LNCaP clone FGC (cell line): ENCODE measurements at regions not wholly inside any gene's neighbourhood (a gene's known extent, or its start where the extent isn't known, plus 50 kb on each side); places are given as distances from the start of the nearest gene placed in this dataset.

Source experiments
- DNase-seq: peaks from one replicate; pipeline ENCODE4 v3.0.0-alpha.2; 2011; ENCODE audit warnings: low read depth
- H3K4me3 ChIP-seq: 2 replicates; pipeline ENCODE4 v1.5.1; 2011; ENCODE audit warnings: mild to moderate bottlenecking, low read depth, low read length, control low read depth
- TF ChIP-seq, protein P1 (sequence below): IDR thresholded peaks from 2 replicates; pipeline ENCODE4 v1.5.1; 2012; ENCODE audit warnings: mild to moderate bottlenecking; ENCODE audit not compliant: control insufficient read depth, insufficient read depth; ENCODE audit errors: extremely low read depth

DNA sequence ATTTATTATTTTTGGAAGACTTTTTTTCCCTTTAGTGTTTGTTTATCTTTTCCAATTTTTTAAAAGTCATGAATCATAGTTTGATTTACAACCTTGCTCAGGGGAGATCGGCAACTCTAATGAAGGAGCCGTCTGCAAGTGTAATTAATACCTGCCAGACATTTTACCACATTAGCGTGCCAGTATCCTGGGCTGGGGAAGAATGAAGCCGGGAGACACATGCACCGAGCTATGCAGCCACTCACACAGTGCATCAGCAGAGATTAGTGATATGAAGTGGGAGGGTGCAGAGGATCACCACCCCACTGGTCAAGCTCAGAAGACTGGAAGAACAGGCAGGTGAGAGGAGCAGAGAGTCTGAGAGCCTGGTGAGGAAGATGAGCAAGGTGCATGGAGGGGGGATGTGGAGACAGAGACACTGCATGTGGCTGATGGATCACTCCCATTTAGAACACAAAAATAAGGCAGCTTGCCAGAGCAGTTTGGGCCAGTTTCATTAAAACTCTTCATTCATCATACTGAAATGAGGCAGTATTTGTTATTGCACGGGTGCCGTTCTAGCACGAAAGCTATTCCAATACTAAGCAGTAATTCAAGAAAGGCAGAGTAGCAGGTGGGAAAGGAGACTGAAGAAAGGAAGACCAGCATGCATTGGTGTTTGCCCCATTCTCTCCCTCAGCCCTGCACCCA lies 821.6 kb downstream of the TUSC7 start:
- TF ChIP-seq, protein P1, sequence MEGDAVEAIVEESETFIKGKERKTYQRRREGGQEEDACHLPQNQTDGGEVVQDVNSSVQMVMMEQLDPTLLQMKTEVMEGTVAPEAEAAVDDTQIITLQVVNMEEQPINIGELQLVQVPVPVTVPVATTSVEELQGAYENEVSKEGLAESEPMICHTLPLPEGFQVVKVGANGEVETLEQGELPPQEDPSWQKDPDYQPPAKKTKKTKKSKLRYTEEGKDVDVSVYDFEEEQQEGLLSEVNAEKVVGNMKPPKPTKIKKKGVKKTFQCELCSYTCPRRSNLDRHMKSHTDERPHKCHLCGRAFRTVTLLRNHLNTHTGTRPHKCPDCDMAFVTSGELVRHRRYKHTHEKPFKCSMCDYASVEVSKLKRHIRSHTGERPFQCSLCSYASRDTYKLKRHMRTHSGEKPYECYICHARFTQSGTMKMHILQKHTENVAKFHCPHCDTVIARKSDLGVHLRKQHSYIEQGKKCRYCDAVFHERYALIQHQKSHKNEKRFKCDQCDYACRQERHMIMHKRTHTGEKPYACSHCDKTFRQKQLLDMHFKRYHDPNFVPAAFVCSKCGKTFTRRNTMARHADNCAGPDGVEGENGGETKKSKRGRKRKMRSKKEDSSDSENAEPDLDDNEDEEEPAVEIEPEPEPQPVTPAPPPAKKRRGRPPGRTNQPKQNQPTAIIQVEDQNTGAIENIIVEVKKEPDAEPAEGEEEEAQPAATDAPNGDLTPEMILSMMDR: no peak
- H3K4me3 ChIP-seq: no peak overlapping the region
- DNase-seq: no peak

DNA sequence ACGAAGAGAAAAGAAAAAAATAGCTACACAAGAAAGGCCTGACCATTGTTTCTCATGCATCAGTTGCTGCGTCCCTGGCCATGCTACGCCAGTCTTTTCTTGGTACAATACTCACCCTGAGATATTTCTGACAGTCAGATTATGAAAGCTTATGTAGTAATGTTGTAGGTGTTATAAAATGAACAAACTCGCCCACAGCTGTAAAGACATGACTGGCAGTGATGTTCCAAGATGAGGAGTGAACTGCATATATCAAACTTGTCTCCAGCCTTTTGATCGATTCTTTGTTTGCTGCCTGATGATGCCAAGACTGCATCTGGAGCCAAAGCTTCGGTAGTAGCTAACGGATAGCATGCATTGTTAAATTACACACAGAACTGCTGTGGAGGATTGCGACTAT lies 822.7 kb downstream of the TUSC7 start:
- TF ChIP-seq, protein P1: no peak
- H3K4me3 ChIP-seq: no peak overlapping the region
- no peak for DNase-seq

DNA sequence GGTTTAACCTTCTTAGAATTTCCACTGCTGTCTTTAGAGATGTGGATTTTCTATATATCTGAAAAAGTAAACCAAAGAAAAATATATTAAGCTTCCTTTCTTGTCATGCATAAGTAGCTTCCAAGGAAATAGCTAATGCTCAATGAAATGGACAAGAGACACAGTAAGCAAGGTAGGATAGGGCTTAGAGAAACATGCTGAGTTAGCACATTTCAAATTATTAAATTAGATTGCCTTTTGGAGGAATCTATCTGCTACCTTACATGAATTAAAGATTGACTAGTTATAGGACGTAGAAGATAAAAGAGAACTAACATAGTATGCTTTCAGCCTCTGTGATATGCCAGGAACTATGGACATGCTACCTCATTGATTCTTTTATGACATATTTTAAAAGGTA lies 824.6 kb downstream of the TUSC7 start:
- H3K4me3 ChIP-seq: no peak overlapping the region
- no peak for DNase-seq
- TF ChIP-seq, protein P1: no peak

DNA sequence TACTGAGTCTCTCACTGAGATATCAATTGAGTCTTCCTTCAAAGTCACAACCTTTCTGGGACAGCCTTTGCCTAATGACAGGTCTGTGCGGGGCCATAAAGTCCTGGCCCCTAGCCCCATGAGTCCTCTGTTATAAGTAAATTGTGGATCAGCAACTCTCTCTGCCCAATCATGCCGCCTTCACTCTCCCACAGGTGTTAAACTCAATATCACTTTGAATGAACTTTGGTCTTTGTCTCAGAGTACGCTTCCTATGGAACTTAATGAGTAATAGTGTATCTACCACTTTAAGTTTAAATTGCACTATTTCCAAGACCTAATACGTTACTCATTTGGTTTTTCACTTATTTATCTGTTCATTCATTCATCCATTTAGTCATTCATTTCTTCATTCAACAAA lies 826.4 kb downstream of the TUSC7 start:
- DNase-seq: no peak
- TF ChIP-seq, protein P1: no peak

DNA sequence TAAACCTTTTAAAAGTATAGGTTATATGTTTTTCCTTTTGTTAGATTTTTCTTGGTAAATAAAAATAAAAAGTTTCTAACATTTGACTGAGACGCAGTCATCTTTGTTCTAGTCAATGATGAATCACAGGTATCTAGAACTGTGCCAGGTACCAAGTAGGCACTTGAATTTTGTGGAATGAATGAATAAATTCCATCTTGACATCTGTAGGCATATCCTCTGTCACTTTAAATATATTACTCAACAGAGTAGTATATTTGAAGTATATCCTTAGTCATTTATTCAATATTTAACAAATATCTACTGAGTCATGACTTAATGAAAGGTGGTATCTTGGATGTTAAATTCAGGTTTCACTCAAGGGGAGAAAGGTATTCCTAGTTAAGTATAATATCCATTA lies 828.4 kb downstream of the TUSC7 start:
- DNase-seq: no peak
- no peak overlapping the region for H3K4me3 ChIP-seq
- TF ChIP-seq, protein P1: no peak

More for the DNA sequence above, 826.4 kb downstream of the TUSC7 start:
- H3K4me3 ChIP-seq: no peak overlapping the region

DNA sequence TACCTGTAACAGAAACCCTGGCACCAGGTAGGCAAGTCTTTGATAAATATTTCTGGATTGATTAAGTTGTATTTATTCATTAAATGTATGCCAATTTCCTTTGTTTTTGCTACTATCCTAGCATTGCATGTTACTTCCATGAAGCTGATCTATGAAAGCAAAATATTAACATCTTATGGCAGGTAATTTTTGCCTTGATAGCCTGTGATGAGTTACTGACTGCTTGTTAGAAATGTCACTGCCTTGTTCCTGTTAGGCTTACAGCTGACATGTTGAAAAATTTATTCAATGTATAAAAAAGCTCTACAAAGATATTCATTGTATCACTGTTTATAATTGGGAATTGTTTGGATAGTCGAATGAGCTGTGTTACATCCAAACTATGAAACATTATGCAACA lies 830.1 kb downstream of the TUSC7 start:
- TF ChIP-seq, protein P1: no peak
- no peak for DNase-seq
- H3K4me3 ChIP-seq: no peak overlapping the region

DNA sequence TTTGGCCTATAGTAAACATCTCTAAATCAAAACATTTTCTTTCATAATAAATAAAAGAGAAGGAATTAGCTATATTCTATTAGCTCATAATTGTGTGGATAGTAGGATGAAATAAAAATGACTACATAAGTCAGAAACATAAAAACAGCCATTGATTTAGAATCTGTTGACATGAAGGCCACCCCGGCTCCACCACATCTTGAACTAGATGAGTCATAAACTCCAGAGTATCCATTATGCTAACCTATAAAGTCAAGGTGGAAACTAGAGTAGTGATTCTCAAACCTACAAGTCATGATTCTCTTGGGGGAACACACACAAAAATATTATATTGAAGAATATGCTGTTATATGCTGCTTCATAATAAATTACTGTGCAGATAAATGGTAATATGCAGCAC lies 831.0 kb downstream of the TUSC7 start:
- TF ChIP-seq, protein P1: no peak
- DNase-seq: no peak
- H3K4me3 ChIP-seq: no peak overlapping the region
